Stimulated activated naive CD8-positive, alpha-beta T cell treated with anti-CD3 and anti-CD28 coated beads, Interleukin-15, amount 100 ng/mL, for 72 hours (primary cell): ENCODE measurements at regions not wholly inside any gene's neighbourhood (a gene's known extent, or its start where the extent isn't known, plus 50 kb on each side); places are given as distances from the start of the nearest gene placed in this dataset.

ENCODE experiments used
- ATAC-seq: fragments of 150-1000 bp; cut with Tn5 transposase; 2 replicates; pipeline ENCODE4 v1.10.0; 2021; ENCODE audit warnings: mild to moderate bottlenecking, moderate library complexity
- DNase-seq, 2 donors: peaks; one replicate each; pipeline ENCODE4 v3.0.0; 2021 to 2022
- H3K27ac Mint-ChIP-seq, 2 donors: one replicate each; pipeline ENCODE4 v1.8.0; 2022; ENCODE audit warnings: mild to moderate bottlenecking in 2 of 2, mixed read lengths in 2 of 2, moderate library complexity in 2 of 2
- H3K27me3 Mint-ChIP-seq: one replicate; pipeline ENCODE4 v1.8.0; 2022; ENCODE audit warnings: mixed read lengths
- H3K4me1 Mint-ChIP-seq: one replicate; pipeline ENCODE4 v1.8.0; 2022; ENCODE audit warnings: mild to moderate bottlenecking, mixed read lengths
- H3K4me3 Mint-ChIP-seq, 2 donors: one replicate each; pipeline ENCODE4 v1.8.0; 2022; ENCODE audit warnings: mild to moderate bottlenecking in 2 of 2, mixed read lengths in 2 of 2, moderate library complexity in 1 of 2
- H3K9me3 Mint-ChIP-seq, 2 donors: one replicate each; pipeline ENCODE4 v1.8.0; 2022; ENCODE audit warnings: mixed read lengths in 2 of 2

DNA sequence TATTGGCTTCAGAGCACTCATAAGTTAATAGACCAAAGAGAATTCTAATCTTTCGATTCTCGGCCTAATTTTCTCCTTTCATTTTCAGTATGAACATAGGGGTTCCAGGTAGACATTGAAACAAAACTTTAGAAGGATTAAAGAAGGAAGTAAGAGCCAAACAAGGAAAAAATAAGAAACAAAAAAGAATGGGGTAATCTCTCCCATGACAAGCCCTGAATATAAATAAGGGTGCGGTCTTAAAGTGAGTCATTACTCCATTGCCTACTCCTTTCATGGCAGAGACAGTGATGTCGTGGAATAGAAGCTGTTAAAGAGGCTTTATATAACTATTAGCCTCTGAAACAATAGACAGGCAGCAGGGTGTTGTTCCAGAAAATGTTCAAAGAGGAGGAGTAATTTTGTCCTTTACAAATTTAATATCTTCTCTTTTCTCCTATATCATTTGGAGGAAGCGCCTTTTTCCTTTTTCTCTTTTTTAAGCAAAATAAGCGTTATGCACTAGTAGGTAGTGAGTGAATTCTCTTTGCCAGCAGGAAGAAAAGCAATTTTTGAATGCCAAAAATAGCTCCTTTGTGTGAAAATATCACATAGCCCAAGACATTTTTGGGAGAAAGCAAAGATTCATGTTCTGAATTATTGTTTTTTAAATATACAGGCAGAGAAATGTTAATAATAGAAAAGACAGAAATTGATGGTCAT, 607.9 kb upstream of the KCNMB2 start:
- Mint-ChIP-seq H3K4me3 (no peak overlapping the region), H3K9me3 (peaks cover 6 to 13% of the 10 kb centered on the region in 2 donors), H3K4me1 (peaks cover 5% of the 10 kb centered on the region), H3K27ac (no peak overlapping the region), H3K27me3 (no peaks in the 10 kb centered on the region)
- DNase-seq (no peak), ATAC-seq (peak; percentile 70)

DNA sequence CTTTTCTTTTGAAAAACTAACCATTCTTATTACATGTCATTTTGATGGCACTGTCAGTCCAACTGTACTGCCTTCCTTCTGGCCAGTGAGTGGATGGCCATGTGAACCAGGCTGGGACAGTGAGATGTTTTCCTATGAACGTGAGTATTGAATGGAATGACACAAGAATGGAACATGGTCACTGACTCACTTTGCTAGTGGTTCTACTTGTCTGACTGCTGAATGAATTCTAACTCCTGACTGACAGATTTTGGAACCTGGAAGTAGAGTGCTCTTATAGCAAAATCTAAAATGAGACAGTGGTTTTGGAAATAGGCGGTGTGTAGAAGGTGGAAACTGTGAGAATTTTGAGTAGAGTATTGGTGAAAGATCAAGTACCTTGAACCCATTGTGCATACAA, 606.9 kb upstream of the KCNMB2 start:
- H3K27ac Mint-ChIP-seq: no peak overlapping the region
- DNase-seq (no peak), ATAC-seq (no peak)
- no peaks in the 10 kb centered on the region for H3K27me3 Mint-ChIP-seq
- peaks cover 3 to 13% of the 10 kb centered on the region in 2 donors for H3K9me3 Mint-ChIP-seq
- H3K4me3 Mint-ChIP-seq: no peak overlapping the region
- H3K4me1 Mint-ChIP-seq: peaks cover 5% of the 10 kb centered on the region

DNA sequence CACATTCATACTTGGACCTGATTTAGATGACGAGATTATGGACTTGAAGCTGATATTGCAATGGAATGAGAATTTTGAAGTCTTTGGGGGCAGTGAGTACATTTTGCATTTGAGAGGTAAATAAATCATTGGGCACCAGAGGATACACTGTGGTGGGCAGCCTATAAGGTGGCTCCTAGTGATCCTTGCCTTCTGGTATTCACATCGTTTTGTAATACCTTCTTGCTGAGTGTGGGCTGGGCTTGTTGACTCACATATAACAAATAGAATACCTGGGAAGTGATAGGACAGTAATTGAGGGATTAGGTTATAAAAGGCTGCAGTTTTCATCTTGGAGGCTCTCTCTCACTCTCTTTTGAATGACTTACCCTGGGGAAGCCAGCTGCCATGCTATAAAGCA, 605.5 kb upstream of the KCNMB2 start:
- ATAC-seq (no peak), DNase-seq (no peak)
- H3K4me1 Mint-ChIP-seq: peaks cover 5% of the 10 kb centered on the region
- H3K27me3 Mint-ChIP-seq: no peaks in the 10 kb centered on the region
- H3K9me3 Mint-ChIP-seq: peaks cover 3 to 13% of the 10 kb centered on the region in 2 donors
- H3K27ac Mint-ChIP-seq: no peak overlapping the region
- H3K4me3 Mint-ChIP-seq: no peak overlapping the region

DNA sequence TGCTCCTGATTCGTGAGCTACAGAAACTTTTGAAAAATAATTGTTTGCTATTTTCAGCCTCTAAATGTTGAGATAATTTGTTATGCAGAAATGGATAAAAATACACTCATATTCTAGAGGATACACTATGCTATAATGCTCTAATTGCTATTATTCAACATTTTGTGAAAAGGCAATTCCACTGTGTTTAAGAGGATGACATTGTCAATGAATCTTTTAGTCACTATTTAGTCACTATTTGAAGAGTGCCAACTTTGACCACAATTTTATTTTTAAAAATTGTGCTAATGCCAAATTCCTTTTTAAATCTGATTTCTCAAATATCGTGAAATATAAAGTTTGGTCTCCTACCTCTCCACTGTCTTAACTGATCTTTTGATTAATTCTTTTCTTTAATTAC, 604.9 kb upstream of the KCNMB2 start:
- DNase-seq (no peak), ATAC-seq (no peak)
- Mint-ChIP-seq H3K27me3 (no peaks in the 10 kb centered on the region), H3K27ac (no peak overlapping the region), H3K9me3 (peaks cover 3 to 13% of the 10 kb centered on the region in 2 donors), H3K4me3 (no peak overlapping the region), H3K4me1 (peaks cover 5% of the 10 kb centered on the region)

DNA sequence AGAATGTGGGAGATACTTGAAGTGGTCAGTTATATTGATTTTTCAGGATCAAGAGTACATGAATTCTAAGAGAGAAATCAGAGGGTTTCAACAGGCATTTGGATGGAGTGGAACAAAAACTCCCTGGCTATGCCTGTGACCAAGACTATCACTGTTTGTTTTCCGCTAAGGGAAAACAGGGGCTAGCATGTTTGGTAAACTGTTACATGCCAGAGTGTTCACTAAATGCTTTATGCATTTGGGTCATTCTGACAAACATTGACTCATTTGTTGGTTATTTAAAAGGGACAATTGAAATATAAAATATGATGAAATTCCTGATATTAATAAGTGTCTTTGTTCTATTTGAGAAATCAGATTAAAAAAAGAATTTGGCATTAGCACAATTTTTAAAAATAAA, 603.9 kb upstream of the KCNMB2 start:
- Mint-ChIP-seq H3K27ac (no peak overlapping the region), H3K4me1 (peaks cover 5% of the 10 kb centered on the region), H3K4me3 (no peak overlapping the region), H3K27me3 (no peaks in the 10 kb centered on the region), H3K9me3 (peaks cover 3 to 13% of the 10 kb centered on the region in 2 donors)
- ATAC-seq: no peak
- DNase-seq: no peak

DNA sequence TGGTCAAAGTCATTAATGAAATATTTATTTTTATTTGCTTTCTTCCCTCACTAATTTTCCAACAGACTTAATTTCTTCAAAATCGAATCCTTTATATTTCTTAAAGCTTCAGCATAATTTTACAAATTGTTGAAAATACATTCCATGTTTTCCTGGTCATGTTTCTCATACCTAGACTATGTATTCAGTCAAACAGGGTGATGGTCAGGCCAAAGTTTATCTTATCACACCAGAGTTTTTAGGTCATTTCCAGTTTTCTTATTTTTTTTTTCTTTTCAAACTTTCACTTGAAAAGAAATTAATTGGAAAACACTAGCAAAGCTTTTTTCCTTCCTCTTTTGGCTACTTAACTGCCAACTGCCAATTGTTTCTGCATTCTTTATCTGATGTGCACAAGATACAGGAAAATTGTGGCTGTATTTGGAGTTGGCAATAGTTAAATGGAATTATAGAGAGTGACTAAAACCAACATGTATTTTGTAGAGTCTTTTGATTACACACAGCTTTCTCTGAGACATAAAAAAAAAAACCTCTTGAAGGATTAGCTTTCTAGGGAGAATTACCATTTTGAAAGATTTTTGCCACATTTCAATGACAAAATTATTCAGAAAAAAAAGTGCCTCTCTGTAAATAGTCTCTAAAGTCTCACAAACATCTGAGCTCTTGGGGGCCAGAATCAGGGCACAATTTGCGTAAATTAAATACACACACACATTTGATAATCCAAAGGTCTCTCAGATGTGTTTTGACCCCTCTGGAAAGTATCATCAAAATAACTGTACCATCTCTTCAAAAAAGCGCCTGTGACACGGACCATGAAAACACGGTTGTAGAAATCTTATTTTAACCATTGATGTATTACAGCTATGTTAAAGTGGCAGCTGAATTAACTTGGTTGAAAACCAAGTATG, 603.2 kb upstream of the KCNMB2 start:
- DNase-seq: no peak
- Mint-ChIP-seq H3K9me3 (peaks cover 0 to 13% of the 10 kb centered on the region in 2 donors), H3K27me3 (no peaks in the 10 kb centered on the region), H3K4me1 (peaks cover 5% of the 10 kb centered on the region), H3K4me3 (no peak overlapping the region), H3K27ac (no peak overlapping the region)
- no peak for ATAC-seq

DNA sequence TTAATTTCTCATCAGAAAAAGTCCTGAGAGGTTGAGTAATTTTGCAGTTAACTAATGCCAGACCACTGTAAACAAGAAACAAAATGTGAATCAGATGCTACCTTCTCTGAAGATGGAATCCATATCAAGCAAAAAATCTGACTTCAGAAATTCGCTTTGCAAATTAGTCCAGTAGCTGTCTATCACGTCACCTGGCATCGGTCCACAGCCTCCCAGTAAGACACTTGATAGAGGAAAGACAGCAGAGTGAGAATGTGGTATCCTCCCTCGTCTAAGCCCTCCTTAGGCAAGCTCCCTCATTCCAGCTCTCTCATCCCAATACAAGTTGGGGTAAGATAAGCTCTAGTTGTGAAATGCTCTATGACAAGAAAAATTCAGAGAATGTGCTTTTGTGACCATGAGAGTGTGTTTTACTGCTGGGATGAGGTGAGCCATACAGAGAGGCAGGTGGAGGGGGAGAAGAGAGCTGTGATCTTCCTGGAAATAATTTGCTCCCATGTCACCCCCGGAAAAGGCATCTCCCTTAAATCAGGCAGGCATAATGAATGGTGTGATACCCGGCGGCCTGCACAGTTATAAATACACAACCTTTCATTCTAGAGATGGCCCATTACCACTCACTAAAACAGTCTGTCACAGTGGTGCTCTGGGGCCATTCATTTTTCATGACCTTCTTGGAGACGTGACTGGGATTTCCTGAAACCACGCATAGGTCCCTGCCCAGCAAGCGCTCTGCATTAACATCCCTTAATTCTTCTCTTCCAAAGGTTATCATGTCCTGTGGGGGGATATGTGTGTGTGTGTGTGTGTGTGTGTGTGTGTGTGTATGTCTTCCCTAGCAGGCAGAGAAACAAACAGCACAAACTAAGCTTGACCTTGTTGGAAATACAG, 602.0 kb upstream of the KCNMB2 start:
- Mint-ChIP-seq H3K4me1 (peaks cover 5% of the 10 kb centered on the region), H3K9me3 (peaks cover 0 to 11% of the 10 kb centered on the region in 2 donors), H3K4me3 (no peak overlapping the region), H3K27me3 (no peaks in the 10 kb centered on the region), H3K27ac (no peak overlapping the region)
- DNase-seq (no peak), ATAC-seq (no peak)

DNA sequence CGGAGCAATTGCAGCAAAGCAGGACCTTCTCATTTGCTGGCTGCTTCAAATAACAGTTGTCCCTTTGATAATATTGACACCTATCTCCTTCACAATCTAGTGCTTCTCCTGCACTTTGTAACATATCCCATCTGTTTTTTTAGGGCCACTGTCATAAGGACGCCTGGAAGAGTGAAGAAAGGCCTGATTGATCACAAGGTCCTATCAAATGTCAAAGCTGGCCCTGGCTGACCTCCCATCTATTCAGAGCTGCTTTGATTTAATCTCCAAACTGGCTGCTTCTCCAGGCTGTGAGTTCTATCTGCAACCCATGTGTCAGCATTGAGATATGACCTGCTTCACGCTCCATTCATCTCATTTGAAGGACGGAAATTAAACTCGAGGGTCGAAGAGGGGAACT, 601.2 kb upstream of the KCNMB2 start:
- no peak overlapping the region for H3K27ac Mint-ChIP-seq

DNA sequence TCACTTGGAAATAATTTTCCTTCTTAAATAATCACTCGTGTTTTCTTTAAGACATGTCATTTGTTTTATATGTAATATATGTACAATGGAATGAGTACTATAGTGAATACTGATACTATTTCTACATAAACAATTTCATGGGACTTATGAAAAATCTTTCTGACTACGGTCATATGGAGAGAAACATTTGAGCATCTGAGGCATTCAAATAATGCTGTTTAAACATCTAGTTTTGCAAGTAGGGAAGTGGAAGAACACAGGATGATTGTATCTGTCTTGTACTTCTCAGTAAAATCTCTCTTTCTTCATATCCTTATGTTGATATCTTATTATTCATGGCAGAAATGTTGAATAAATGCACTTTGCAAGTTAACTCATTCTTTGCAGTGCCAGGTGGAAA, 599.5 kb upstream of the KCNMB2 start:
- Mint-ChIP-seq H3K9me3 (no peaks in the 10 kb centered on the region), H3K27ac (no peak overlapping the region), H3K4me3 (no peak overlapping the region), H3K4me1 (no peaks in the 10 kb centered on the region), H3K27me3 (no peaks in the 10 kb centered on the region)
- ATAC-seq (no peak), DNase-seq (no peak)

More for the DNA sequence above, 601.2 kb upstream of the KCNMB2 start:
- ATAC-seq (no peak), DNase-seq (no peak)
- Mint-ChIP-seq H3K27me3 (no peaks in the 10 kb centered on the region), H3K4me3 (no peak overlapping the region), H3K4me1 (no peaks in the 10 kb centered on the region), H3K9me3 (peaks cover 0 to 4% of the 10 kb centered on the region in 2 donors)

DNA sequence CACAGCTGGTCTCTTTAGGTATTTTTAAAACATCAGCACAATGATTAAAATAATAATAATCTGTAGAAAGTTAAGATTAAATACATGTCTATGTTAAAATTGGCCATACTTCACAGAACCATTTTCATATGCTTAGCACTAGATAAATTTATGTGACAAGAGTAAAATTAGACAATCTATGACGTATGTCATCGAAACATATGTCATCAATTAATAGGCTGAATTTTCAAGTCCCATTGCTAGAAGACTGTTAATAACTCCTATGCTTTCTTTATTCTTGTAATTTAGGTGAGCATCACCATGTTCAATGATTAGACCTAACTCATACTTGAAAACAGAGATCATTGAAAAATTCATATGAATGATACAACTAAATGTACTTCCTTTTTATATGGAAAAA, 593.3 kb upstream of the KCNMB2 start:
- no peak overlapping the region for H3K27ac Mint-ChIP-seq
- DNase-seq (no peak), ATAC-seq (no peak)
- H3K9me3 Mint-ChIP-seq: peaks cover 6 to 13% of the 10 kb centered on the region in 2 donors
- no peak overlapping the region for H3K4me3 Mint-ChIP-seq
- H3K27me3 Mint-ChIP-seq: no peaks in the 10 kb centered on the region
- peaks cover 33% of the 10 kb centered on the region for H3K4me1 Mint-ChIP-seq

DNA sequence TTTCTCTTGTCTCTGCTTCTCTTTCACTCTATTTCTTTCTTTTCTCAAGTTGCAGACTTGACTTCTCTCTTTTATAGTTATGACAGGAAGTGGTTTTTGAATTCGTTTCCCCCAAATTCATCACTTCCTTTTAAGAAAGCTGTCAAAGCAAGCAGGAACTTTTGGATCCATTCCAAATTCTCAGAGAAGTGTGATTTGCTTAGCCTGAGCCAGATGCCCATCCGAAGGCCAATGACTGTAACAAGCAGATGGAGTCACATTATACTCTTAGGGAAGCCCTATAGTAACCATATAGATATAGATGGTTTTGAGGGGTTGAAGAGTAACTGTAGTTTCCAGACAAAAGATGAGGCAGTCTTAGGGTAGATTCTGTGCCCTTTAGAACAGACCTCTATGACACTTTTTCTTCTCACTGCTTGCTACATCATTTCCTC, 592.0 kb upstream of the KCNMB2 start:
- Mint-ChIP-seq H3K9me3 (peaks cover 6 to 13% of the 10 kb centered on the region in 2 donors), H3K4me3 (peak overlapping the region; percentile 42 to 68), H3K27me3 (no peaks in the 10 kb centered on the region), H3K27ac (peak overlapping the region; percentile 65 to 90), H3K4me1 (peaks cover 33% of the 10 kb centered on the region)
- ATAC-seq (peak; percentile 67), DNase-seq (peak in 1 of 2 donors; percentile 4)

DNA sequence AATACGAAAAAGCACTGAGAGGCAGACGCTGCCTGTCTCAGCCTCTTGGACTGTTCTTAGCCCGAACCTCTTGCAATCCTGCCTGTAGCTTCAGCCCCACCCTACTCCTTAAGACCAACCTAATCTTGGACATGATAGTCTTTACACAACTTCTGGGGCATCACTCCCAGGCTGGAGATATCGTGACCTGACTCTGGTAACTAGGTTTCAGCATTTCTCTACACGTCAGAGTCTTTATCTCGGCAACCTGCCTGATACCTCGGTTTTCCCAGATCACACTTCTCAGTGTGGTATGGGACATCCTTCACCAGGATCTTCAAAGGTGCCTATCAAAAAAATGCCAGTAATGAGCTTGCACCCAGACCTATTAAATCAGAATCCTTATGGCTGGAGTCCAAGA, 590.2 kb upstream of the KCNMB2 start:
- H3K9me3 Mint-ChIP-seq: peaks cover 6 to 13% of the 10 kb centered on the region in 2 donors
- no peaks in the 10 kb centered on the region for H3K27me3 Mint-ChIP-seq
- DNase-seq: no peak
- H3K4me1 Mint-ChIP-seq: peaks cover 33% of the 10 kb centered on the region
- ATAC-seq: no peak
- no peak overlapping the region for H3K27ac Mint-ChIP-seq
- H3K4me3 Mint-ChIP-seq: no peak overlapping the region

DNA sequence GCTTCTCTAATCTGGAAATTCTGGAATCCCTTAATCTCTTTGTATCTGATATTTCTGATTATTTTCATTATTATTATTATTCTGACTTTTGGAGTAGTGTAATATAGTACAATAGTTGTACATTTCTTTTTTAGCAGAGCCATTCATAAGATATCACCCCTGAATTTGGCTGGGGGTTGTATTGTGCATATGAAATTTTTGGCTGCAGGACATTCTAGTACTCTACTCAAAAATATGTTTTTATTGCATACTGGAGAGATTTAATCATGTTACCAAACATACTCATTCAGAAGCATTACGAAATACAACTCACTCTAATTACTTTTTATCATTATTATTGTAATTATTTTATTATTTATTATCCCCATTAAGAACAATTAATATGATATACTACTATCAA, 589.7 kb upstream of the KCNMB2 start:
- H3K4me1 Mint-ChIP-seq: peaks cover 33% of the 10 kb centered on the region
- no peak overlapping the region for H3K4me3 Mint-ChIP-seq
- no peak overlapping the region for H3K27ac Mint-ChIP-seq
- no peaks in the 10 kb centered on the region for H3K27me3 Mint-ChIP-seq
- H3K9me3 Mint-ChIP-seq: peaks cover 6 to 13% of the 10 kb centered on the region in 2 donors
- ATAC-seq (no peak), DNase-seq (no peak)

DNA sequence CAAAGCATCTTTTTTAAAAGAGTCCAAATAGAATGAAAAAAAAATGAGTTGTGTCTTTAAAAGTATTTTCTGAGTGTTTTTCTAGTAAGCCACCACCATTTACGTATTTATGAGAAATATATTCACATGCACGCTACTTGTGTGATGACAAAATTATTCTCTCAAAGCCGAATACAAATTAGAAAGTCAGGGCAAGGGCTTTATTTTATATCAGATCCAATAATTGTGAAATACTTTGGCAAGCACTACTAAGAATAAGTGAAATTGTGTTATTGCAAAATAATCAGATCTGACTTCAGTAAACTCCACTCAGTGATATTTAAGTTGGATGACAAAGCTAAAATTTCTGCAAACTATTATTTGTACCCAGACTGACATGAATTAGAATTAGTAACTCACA, 589.3 kb upstream of the KCNMB2 start:
- peaks cover 6 to 13% of the 10 kb centered on the region in 2 donors for H3K9me3 Mint-ChIP-seq
- H3K27ac Mint-ChIP-seq: no peak overlapping the region
- no peaks in the 10 kb centered on the region for H3K27me3 Mint-ChIP-seq
- DNase-seq (no peak), ATAC-seq (no peak)
- peaks cover 33% of the 10 kb centered on the region for H3K4me1 Mint-ChIP-seq
- H3K4me3 Mint-ChIP-seq: no peak overlapping the region

DNA sequence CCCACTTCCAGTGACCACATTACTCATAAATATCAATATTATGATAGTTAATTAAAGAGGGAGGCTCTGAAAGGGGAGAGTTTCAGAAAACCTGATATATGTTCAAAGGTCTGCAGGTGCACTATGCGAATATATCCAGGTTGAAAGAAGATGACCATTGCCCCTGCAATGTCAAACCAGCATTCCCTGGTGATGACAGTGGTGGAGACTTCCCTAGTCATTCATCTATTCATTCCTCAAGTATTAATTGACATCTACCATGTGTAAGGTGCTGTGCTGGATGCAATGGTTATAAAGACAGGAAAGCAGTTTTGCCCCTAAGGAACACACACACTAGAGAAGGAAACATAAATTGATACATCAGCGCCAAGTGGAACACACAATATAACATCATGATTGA, 588.3 kb upstream of the KCNMB2 start:
- Mint-ChIP-seq H3K27ac (no peak overlapping the region), H3K9me3 (peaks cover 6 to 13% of the 10 kb centered on the region in 2 donors), H3K4me1 (peaks cover 29% of the 10 kb centered on the region), H3K4me3 (no peak overlapping the region), H3K27me3 (no peaks in the 10 kb centered on the region)
- no peak for ATAC-seq
- no peak for DNase-seq
